ENCODE measurements at regions not wholly inside any gene's neighbourhood (a gene's known extent, or its start where the extent isn't known, plus 50 kb on each side); places are given as distances from the start of the nearest gene placed in this dataset.

- no peak for TF ChIP-seq CTCF (IDR thresholded peaks at IDR 0.05; ENCODE audit: insufficient read depth, low read length, poor library complexity, severe bottlenecking)
- H3K4me3 ChIP-seq (ENCODE audit: low read depth, low read length) = no peak overlapping the region
- H3K36me3 ChIP-seq (ENCODE audit: control insufficient read depth, insufficient read depth, low read length) = no peaks in the 10 kb centered on the region
- DNase-seq (ENCODE audit: low read depth) = no peak
- H3K27me3 ChIP-seq (ENCODE audit: control insufficient read depth, insufficient read depth, low read length) = no peaks in the 10 kb centered on the region
Measured at GRCh38 chr6:40798069-40798770, 211.1 kb upstream of the LRFN2 start.

GRCh38 chr6:40796260-40797221 lies 209.4 kb upstream of the LRFN2 start:
- H3K36me3 ChIP-seq (ENCODE audit: control insufficient read depth, insufficient read depth, low read length) = no peaks in the 10 kb centered on the region
- H3K4me3 ChIP-seq (ENCODE audit: low read depth, low read length) = no peak overlapping the region
- H3K27me3 ChIP-seq (ENCODE audit: control insufficient read depth, insufficient read depth, low read length) = no peaks in the 10 kb centered on the region
- DNase-seq (ENCODE audit: low read depth) = no peak
- no peak for TF ChIP-seq CTCF (IDR thresholded peaks at IDR 0.05; ENCODE audit: insufficient read depth, low read length, poor library complexity, severe bottlenecking)

- Histone ChIP-seq H3K27me3 (ENCODE audit: control insufficient read depth, insufficient read depth, low read length) (no peaks in the 10 kb centered on the region), H3K36me3 (ENCODE audit: control insufficient read depth, insufficient read depth, low read length) (no peaks in the 10 kb centered on the region), H3K4me3 (ENCODE audit: low read depth, low read length) (no peak overlapping the region)
- no peak for TF ChIP-seq CTCF (IDR thresholded peaks at IDR 0.05; ENCODE audit: insufficient read depth, low read length, poor library complexity, severe bottlenecking)
- no peak for DNase-seq (ENCODE audit: low read depth)
Measured at GRCh38 chr6:40794586-40794985, 207.4 kb upstream of the LRFN2 start.

- no peak for TF ChIP-seq CTCF (IDR thresholded peaks at IDR 0.05; ENCODE audit: insufficient read depth, low read length, poor library complexity, severe bottlenecking)
- Histone ChIP-seq H3K27me3 (ENCODE audit: control insufficient read depth, insufficient read depth, low read length) (no peaks in the 10 kb centered on the region), H3K4me3 (ENCODE audit: low read depth, low read length) (no peak overlapping the region), H3K36me3 (ENCODE audit: control insufficient read depth, insufficient read depth, low read length) (no peaks in the 10 kb centered on the region)
- no peak for DNase-seq (ENCODE audit: low read depth)
Measured at GRCh38 chr6:40792183-40792582, 205.0 kb upstream of the LRFN2 start.

- TF ChIP-seq CTCF (IDR thresholded peaks at IDR 0.05; ENCODE audit: insufficient read depth, low read length, poor library complexity, severe bottlenecking) = no peak
- no peaks in the 10 kb centered on the region for H3K36me3 ChIP-seq (ENCODE audit: control insufficient read depth, insufficient read depth, low read length)
- no peak for DNase-seq (ENCODE audit: low read depth)
Measured at GRCh38 chr6:40791004-40791403, 203.8 kb upstream of the LRFN2 start.

More at GRCh38 chr6:40791004-40791403, 203.8 kb upstream of the LRFN2 start:
- no peak overlapping the region for H3K4me3 ChIP-seq (ENCODE audit: low read depth, low read length)
- H3K27me3 ChIP-seq (ENCODE audit: control insufficient read depth, insufficient read depth, low read length) = no peaks in the 10 kb centered on the region

All from kidney epithelial cell (primary cell).